ENCODE measurements at regions not wholly inside any gene's neighbourhood (a gene's known extent, or its start where the extent isn't known, plus 50 kb on each side); places are given as distances from the start of the nearest gene placed in this dataset.

GRCh38 chr10:10847387-10847786 is 170.3 kb upstream of the CELF2 start:
- no peak overlapping the region for H3K4me3 ChIP-seq (ENCODE audit: low read depth, low read length)
- no peak for DNase-seq (ENCODE audit: low read depth)
- TF ChIP-seq CTCF (IDR thresholded peaks at IDR 0.05; ENCODE audit: low read depth, low read length, missing control alignments): no peak

- H3K4me3 ChIP-seq (ENCODE audit: low read depth, low read length): no peak overlapping the region
- no peak for DNase-seq (ENCODE audit: low read depth)
- TF ChIP-seq CTCF (IDR thresholded peaks at IDR 0.05; ENCODE audit: low read depth, low read length, missing control alignments): no peak
Observed at GRCh38 chr10:10848488-10849111, 169.1 kb upstream of the CELF2 start.

GRCh38 chr10:10849306-10849705 is 168.4 kb upstream of the CELF2 start:
- no peak for TF ChIP-seq CTCF (IDR thresholded peaks at IDR 0.05; ENCODE audit: low read depth, low read length, missing control alignments)
- DNase-seq (ENCODE audit: low read depth): no peak

GRCh38 chr10:10850214-10850613 is 167.5 kb upstream of the CELF2 start:
- no peak for TF ChIP-seq CTCF (IDR thresholded peaks at IDR 0.05; ENCODE audit: low read depth, low read length, missing control alignments)
- no peak for DNase-seq (ENCODE audit: low read depth)
- no peak overlapping the region for H3K4me3 ChIP-seq (ENCODE audit: low read depth, low read length)

More at GRCh38 chr10:10849306-10849705, 168.4 kb upstream of the CELF2 start:
- H3K4me3 ChIP-seq (ENCODE audit: low read depth, low read length): no peak overlapping the region

- TF ChIP-seq CTCF (IDR thresholded peaks at IDR 0.05; ENCODE audit: low read depth, low read length, missing control alignments): no peak
- no peak overlapping the region for H3K4me3 ChIP-seq (ENCODE audit: low read depth, low read length)
- DNase-seq (ENCODE audit: low read depth): no peak
Observed at GRCh38 chr10:10852464-10852863, 165.2 kb upstream of the CELF2 start.

GRCh38 chr10:10853954-10854353 is 163.7 kb upstream of the CELF2 start:
- no peak for TF ChIP-seq CTCF (IDR thresholded peaks at IDR 0.05; ENCODE audit: low read depth, low read length, missing control alignments)
- no peak overlapping the region for H3K4me3 ChIP-seq (ENCODE audit: low read depth, low read length)

GRCh38 chr10:10854725-10855124 is 162.9 kb upstream of the CELF2 start:
- no peak for TF ChIP-seq CTCF (IDR thresholded peaks at IDR 0.05; ENCODE audit: low read depth, low read length, missing control alignments)
- DNase-seq (ENCODE audit: low read depth): no peak
- H3K4me3 ChIP-seq (ENCODE audit: low read depth, low read length): no peak overlapping the region

More at GRCh38 chr10:10853954-10854353, 163.7 kb upstream of the CELF2 start:
- DNase-seq (ENCODE audit: low read depth): no peak
